H9 (cell line): ENCODE measurements at regions not wholly inside any gene's neighbourhood (a gene's known extent, or its start where the extent isn't known, plus 50 kb on each side); places are given as distances from the start of the nearest gene placed in this dataset.

Experiments
- DNase-seq: peaks from one replicate; pipeline ENCODE4 v3.0.0-alpha.2; 2017
- H2AFZ ChIP-seq: one replicate; pipeline ENCODE4 v1.6.1; 2013; ENCODE audit warnings: mild to moderate bottlenecking, low read length, control low read depth, moderate library complexity
- H2AK5ac ChIP-seq: 2 replicates; pipeline ENCODE4 v1.6.1; 2013; ENCODE audit warnings: low read length, control low read depth, mixed read lengths; ENCODE audit not compliant: insufficient read length
- H2BK120ac ChIP-seq: one replicate; pipeline ENCODE4 v1.6.1; 2013; ENCODE audit warnings: low read depth, mild to moderate bottlenecking, low read length, control low read depth, inconsistent platforms; ENCODE audit not compliant: poor library complexity, severe bottlenecking
- H2BK12ac ChIP-seq: 2 replicates; pipeline ENCODE4 v1.6.1; 2013; ENCODE audit warnings: low read length, control low read depth, mixed read lengths, low read depth; ENCODE audit not compliant: insufficient read length
- H2BK15ac ChIP-seq: 2 replicates; pipeline ENCODE4 v1.6.1; 2013; ENCODE audit warnings: low read depth, low read length, control low read depth
- H2BK20ac ChIP-seq: one replicate; pipeline ENCODE4 v1.6.1; 2013; ENCODE audit warnings: low read depth, mild to moderate bottlenecking, low read length, control low read depth, inconsistent platforms; ENCODE audit not compliant: poor library complexity, severe bottlenecking
- H2BK5ac ChIP-seq: 2 replicates; pipeline ENCODE4 v1.6.1; 2013; ENCODE audit warnings: low read length, control low read depth, mixed read lengths; ENCODE audit not compliant: insufficient read length
- H3K14ac ChIP-seq: 2 replicates; pipeline ENCODE4 v1.6.1; 2013; ENCODE audit warnings: low read length, control low read depth; ENCODE audit not compliant: insufficient read depth
- H3K18ac ChIP-seq: 2 replicates; pipeline ENCODE4 v1.6.1; 2013; ENCODE audit warnings: low read depth, mild to moderate bottlenecking, mixed read lengths, low read length, control low read depth; ENCODE audit not compliant: insufficient read length
- H3K23ac ChIP-seq: 2 replicates; pipeline ENCODE4 v1.6.1; 2013; ENCODE audit warnings: low read length, control low read depth, mixed read lengths, low read depth; ENCODE audit not compliant: insufficient read length
- H3K23me2 ChIP-seq: 2 replicates; pipeline ENCODE4 v1.6.1; 2013; ENCODE audit warnings: low read depth, mild to moderate bottlenecking, mixed read lengths, low read length, control low read depth; ENCODE audit not compliant: insufficient read length, poor library complexity, severe bottlenecking
- H3K27ac ChIP-seq: 2 replicates; pipeline ENCODE4 v1.5.1; 2013; ENCODE audit warnings: low read length, control low read depth, mixed read lengths, low read depth; ENCODE audit not compliant: insufficient read length
- H3K27me3 ChIP-seq: 2 replicates; pipeline ENCODE4 v1.6.1; 2013; ENCODE audit warnings: low read length, control low read depth, inconsistent platforms; ENCODE audit not compliant: insufficient read depth
- H3K4ac ChIP-seq: 2 replicates; pipeline ENCODE4 v1.6.1; 2013; ENCODE audit warnings: low read depth, mild to moderate bottlenecking, control low read depth, inconsistent platforms, low read length, moderate library complexity
- H3K4me1 ChIP-seq: 2 replicates; pipeline ENCODE4 v1.6.1; 2013; ENCODE audit warnings: low read length, control low read depth, inconsistent platforms; ENCODE audit not compliant: insufficient read depth
- H3K4me2 ChIP-seq: 2 replicates; pipeline ENCODE4 v1.6.1; 2013; ENCODE audit warnings: low read length, control low read depth, mixed read lengths; ENCODE audit not compliant: insufficient read length, insufficient read depth
- H3K56ac ChIP-seq: 2 replicates; pipeline ENCODE4 v1.6.1; 2013; ENCODE audit warnings: low read depth, mild to moderate bottlenecking, mixed read lengths, low read length, control low read depth; ENCODE audit not compliant: insufficient read length
- H3K79me1 ChIP-seq: 2 replicates; pipeline ENCODE4 v1.6.1; 2013; ENCODE audit warnings: low read depth, mild to moderate bottlenecking, moderate library complexity, low read length, control low read depth, inconsistent platforms; ENCODE audit not compliant: insufficient read depth, poor library complexity, severe bottlenecking
- H3K79me2 ChIP-seq: 2 replicates; pipeline ENCODE4 v1.6.1; 2013; ENCODE audit warnings: low read length, control low read depth, inconsistent platforms; ENCODE audit not compliant: insufficient read depth
- H3K9ac ChIP-seq: 2 replicates; pipeline ENCODE4 v1.6.1; 2013; ENCODE audit warnings: low read length, control low read depth, mixed read lengths; ENCODE audit not compliant: insufficient read length; ENCODE audit errors: extremely low read depth
- H3K9me3 ChIP-seq: one replicate; pipeline ENCODE4 v1.6.1; 2013; ENCODE audit warnings: low read depth, low read length, inconsistent platforms; ENCODE audit not compliant: control insufficient read depth
- H3T11ph ChIP-seq: one replicate; pipeline ENCODE4 v1.6.1; 2013; ENCODE audit warnings: mild to moderate bottlenecking, low read length, control low read depth, inconsistent platforms
- H4K20me1 ChIP-seq: one replicate; pipeline ENCODE4 v1.6.1; 2013; ENCODE audit not compliant: control insufficient read depth, insufficient read length, insufficient read depth
- H4K5ac ChIP-seq: 2 replicates; pipeline ENCODE4 v1.6.1; 2013; ENCODE audit warnings: low read depth, mild to moderate bottlenecking, mixed read lengths, low read length, control low read depth; ENCODE audit not compliant: insufficient read length
- H4K8ac ChIP-seq: replicated peaks from 2 replicates; pipeline ENCODE4 v1.6.1; 2013; ENCODE audit warnings: low read length, control low read depth, mixed read lengths, low read depth; ENCODE audit not compliant: insufficient read length
- H4K91ac ChIP-seq: 2 replicates; pipeline ENCODE4 v1.6.1; 2013; ENCODE audit warnings: low read depth, mild to moderate bottlenecking, moderate library complexity, mixed read lengths, low read length, control low read depth; ENCODE audit not compliant: insufficient read length
- H3K27ac Mint-ChIP-seq, 3 experiments: 2 replicates in 2 of 3; 3 replicates in 1 of 3; pipeline ENCODE4 v1.8.0; 2020 to 2021; ENCODE audit warnings: mixed read lengths in 3 of 3, mild to moderate bottlenecking in 1 of 3, moderate library complexity in 1 of 3
- H3K27me3 Mint-ChIP-seq: 2 replicates; pipeline ENCODE4 v1.8.0; 2021; ENCODE audit warnings: low read depth, mild to moderate bottlenecking, moderate library complexity, mixed read lengths
- H3K36me3 Mint-ChIP-seq, 3 experiments: 2 replicates in 2 of 3; 3 replicates in 1 of 3; pipeline ENCODE4 v1.8.0; 2020 to 2021; ENCODE audit warnings: low read depth in 3 of 3, mixed read lengths in 3 of 3; ENCODE audit not compliant: insufficient read depth in 1 of 3
- H3K4me1 Mint-ChIP-seq, 2 experiments: 2 replicates each; pipeline ENCODE4 v1.8.0; 2020; ENCODE audit warnings: mixed read lengths in 2 of 2
- H3K4me3 Mint-ChIP-seq, 2 experiments: 2 replicates in 1 of 2; 3 replicates in 1 of 2; pipeline ENCODE4 v1.8.0; 2020 to 2021; ENCODE audit warnings: mild to moderate bottlenecking in 2 of 2, mixed read lengths in 2 of 2, moderate library complexity in 1 of 2
- H3K9me3 Mint-ChIP-seq, 2 experiments: 2 replicates in 1 of 2; 3 replicates in 1 of 2; pipeline ENCODE4 v1.8.0; 2020; ENCODE audit warnings: mild to moderate bottlenecking in 2 of 2, mixed read lengths in 2 of 2, moderate library complexity in 1 of 2
- CTCF ChIP-seq: fragments of 200-600 bp; sonication (generic); conservative IDR thresholded peaks from 3 replicates; pipeline ENCODE4 v1.8.0; 2021; ENCODE audit warnings: antibody characterized with exemption, mild to moderate bottlenecking
- WGBS: extraction: QIAGEN DNeasy Blood & Tissue Kit; methylation state at CpG from one replicate; pipeline ENCODE4 v1.1.7; 2013; ENCODE audit warnings: missing lambda C conversion rate, low lambda C conversion rate, mixed read lengths; ENCODE audit not compliant: insufficient read length; ENCODE audit errors: extremely low coverage; 5-methylcytosine and 5-hydroxymethylcytosine counted together

DNA sequence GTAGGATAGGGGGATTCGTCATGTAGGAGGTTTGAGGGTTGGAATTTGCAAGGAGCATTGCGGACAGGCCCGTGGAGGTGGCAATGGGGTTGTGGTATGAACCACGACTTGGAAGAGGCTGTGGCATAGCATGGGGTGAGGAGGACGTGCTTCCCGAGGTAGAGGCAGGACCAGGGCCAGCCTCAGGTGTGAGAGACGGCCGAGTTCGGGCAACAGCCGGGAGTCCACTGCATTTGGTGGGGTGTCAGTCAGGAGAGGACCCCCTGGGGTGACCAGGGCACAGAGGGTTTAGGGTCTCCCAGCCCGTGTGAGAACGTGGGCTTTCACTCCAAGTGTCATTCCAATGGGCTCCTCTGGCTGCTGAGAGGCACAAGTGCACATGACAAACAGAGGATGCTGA, 339.0 kb downstream of the EIPR1 start:
- Histone ChIP-seq H3K23ac (no peak overlapping the region), H3T11ph (no peak overlapping the region), H3K27ac (no peak overlapping the region), H3K14ac (no peak overlapping the region), H4K91ac (no peak overlapping the region), H4K5ac (no peak overlapping the region), H2BK5ac (no peak overlapping the region), H2BK120ac (no peak overlapping the region), H2AK5ac (no peak overlapping the region), H2AFZ (no peak overlapping the region), H3K9me3 (no peaks in the 10 kb centered on the region), H3K4ac (no peak overlapping the region), H3K4me1 (no peaks in the 10 kb centered on the region), H2BK20ac (no peak overlapping the region), H2BK12ac (no peak overlapping the region), H3K79me1 (no peaks in the 10 kb centered on the region), H4K8ac (no peak overlapping the region), H3K56ac (no peak overlapping the region), H3K18ac (no peak overlapping the region), H3K79me2 (no peaks in the 10 kb centered on the region), H3K27me3 (no peaks in the 10 kb centered on the region), H3K4me2 (no peak overlapping the region), H4K20me1 (no peaks in the 10 kb centered on the region), H3K9ac (no peak overlapping the region), H2BK15ac (no peak overlapping the region), H3K23me2 (no peaks in the 10 kb centered on the region)
- Mint-ChIP-seq H3K9me3 (no peaks in the 10 kb centered on the region; a peak in 2 of 5 replicates), H3K4me1 (peaks cover 0 to 4% of the 10 kb centered on the region in 2 experiments; a peak in 2 of 4 replicates), H3K36me3 (no peaks in the 10 kb centered on the region), H3K4me3 (no peak overlapping the region), H3K27me3 (peaks cover 5% of the 10 kb centered on the region; the same call in 1 of the 2 replicates), H3K27ac (no peak overlapping the region; a peak in 1 of 7 replicates)
- no peak for DNase-seq
- WGBS = no CpG with 5 or more reads among the region's 12 CpGs
- no peak for TF ChIP-seq CTCF
